ENCODE measurements at regions not wholly inside any gene's neighbourhood (a gene's known extent, or its start where the extent isn't known, plus 50 kb on each side); places are given as distances from the start of the nearest gene placed in this dataset.

DNA sequence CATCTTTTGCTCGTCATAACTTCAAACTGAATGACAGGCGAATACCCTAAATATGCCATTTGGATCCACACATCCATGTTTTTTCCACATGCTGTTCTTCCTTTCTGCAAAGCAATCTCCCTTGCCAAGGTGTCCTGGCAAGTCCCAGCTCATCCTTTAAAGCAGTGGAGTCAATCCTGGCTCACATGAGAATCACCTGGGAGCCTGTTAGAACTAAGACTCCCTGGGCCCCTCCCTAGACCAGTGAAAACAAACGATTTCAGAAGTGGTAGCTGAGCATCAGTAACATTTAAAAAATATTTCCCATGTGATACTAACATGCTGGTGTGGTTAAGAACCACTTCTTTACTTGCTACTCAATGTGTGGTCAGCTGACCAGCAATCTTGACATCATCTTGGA, 50.6 kb upstream of the PARD3B start:
- H3K27ac ChIP-seq (ENCODE audit: low read depth) = no peak overlapping the region
- TF ChIP-seq NANOG (IDR thresholded peaks at IDR 0.05; ENCODE audit: borderline replicate concordance) (no peak), REST (IDR thresholded peaks at IDR 0.05; ENCODE audit: unreplicated experiment) (no peak), CREB1 (CRISPR knock-in tag; IDR thresholded peaks at IDR 0.05; ENCODE audit: low read depth) (no peak), EZH2 (IDR thresholded peaks at IDR 0.05; ENCODE audit: low read depth, unreplicated experiment) (no peak), POLR2AphosphoS5 (IDR thresholded peaks at IDR 0.05; ENCODE audit: low read depth) (no peak), EZH2phosphoT487 (IDR thresholded peaks at IDR 0.05; ENCODE audit: unreplicated experiment) (no peak), STAT1 (IDR thresholded peaks at IDR 0.05; ENCODE audit: unreplicated experiment) (no peak), JUNB (IDR thresholded peaks at IDR 0.05; ENCODE audit: unreplicated experiment) (no peak), ZNF331 (CRISPR knock-in tag; IDR thresholded peaks at IDR 0.05; ENCODE audit: low read depth) (no peak)
- TF ChIP-seq, protein P1, sequence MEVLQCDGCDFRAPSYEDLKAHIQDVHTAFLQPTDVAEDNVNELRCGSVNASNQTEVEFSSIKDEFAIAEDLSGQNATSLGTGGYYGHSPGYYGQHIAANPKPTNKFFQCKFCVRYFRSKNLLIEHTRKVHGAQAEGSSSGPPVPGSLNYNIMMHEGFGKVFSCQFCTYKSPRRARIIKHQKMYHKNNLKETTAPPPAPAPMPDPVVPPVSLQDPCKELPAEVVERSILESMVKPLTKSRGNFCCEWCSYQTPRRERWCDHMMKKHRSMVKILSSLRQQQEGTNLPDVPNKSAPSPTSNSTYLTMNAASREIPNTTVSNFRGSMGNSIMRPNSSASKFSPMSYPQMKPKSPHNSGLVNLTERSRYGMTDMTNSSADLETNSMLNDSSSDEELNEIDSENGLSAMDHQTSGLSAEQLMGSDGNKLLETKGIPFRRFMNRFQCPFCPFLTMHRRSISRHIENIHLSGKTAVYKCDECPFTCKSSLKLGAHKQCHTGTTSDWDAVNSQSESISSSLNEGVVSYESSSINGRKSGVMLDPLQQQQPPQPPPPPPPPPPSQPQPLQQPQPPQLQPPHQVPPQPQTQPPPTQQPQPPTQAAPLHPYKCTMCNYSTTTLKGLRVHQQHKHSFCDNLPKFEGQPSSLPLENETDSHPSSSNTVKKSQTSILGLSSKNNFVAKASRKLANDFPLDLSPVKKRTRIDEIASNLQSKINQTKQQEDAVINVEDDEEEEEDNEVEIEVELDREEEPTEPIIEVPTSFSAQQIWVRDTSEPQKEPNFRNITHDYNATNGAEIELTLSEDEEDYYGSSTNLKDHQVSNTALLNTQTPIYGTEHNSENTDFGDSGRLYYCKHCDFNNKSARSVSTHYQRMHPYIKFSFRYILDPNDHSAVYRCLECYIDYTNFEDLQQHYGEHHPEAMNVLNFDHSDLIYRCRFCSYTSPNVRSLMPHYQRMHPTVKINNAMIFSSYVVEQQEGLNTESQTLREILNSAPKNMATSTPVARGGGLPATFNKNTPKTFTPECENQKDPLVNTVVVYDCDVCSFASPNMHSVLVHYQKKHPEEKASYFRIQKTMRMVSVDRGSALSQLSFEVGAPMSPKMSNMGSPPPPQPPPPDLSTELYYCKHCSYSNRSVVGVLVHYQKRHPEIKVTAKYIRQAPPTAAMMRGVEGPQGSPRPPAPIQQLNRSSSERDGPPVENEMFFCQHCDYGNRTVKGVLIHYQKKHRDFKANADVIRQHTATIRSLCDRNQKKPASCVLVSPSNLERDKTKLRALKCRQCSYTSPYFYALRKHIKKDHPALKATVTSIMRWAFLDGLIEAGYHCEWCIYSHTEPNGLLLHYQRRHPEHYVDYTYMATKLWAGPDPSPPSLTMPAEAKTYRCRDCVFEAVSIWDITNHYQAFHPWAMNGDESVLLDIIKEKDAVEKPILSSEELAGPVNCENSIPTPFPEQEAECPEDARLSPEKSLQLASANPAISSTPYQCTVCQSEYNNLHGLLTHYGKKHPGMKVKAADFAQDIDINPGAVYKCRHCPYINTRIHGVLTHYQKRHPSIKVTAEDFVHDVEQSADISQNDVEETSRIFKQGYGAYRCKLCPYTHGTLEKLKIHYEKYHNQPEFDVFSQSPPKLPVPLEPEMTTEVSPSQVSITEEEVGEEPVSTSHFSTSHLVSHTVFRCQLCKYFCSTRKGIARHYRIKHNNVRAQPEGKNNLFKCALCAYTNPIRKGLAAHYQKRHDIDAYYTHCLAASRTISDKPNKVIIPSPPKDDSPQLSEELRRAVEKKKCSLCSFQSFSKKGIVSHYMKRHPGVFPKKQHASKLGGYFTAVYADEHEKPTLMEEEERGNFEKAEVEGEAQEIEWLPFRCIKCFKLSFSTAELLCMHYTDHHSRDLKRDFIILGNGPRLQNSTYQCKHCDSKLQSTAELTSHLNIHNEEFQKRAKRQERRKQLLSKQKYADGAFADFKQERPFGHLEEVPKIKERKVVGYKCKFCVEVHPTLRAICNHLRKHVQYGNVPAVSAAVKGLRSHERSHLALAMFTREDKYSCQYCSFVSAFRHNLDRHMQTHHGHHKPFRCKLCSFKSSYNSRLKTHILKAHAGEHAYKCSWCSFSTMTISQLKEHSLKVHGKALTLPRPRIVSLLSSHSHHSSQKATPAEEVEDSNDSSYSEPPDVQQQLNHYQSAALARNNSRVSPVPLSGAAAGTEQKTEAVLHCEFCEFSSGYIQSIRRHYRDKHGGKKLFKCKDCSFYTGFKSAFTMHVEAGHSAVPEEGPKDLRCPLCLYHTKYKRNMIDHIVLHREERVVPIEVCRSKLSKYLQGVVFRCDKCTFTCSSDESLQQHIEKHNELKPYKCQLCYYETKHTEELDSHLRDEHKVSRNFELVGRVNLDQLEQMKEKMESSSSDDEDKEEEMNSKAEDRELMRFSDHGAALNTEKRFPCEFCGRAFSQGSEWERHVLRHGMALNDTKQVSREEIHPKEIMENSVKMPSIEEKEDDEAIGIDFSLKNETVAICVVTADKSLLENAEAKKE (CRISPR knock-in tag; IDR thresholded peaks at IDR 0.05) = no peak
- TF ChIP-seq, protein P2, sequence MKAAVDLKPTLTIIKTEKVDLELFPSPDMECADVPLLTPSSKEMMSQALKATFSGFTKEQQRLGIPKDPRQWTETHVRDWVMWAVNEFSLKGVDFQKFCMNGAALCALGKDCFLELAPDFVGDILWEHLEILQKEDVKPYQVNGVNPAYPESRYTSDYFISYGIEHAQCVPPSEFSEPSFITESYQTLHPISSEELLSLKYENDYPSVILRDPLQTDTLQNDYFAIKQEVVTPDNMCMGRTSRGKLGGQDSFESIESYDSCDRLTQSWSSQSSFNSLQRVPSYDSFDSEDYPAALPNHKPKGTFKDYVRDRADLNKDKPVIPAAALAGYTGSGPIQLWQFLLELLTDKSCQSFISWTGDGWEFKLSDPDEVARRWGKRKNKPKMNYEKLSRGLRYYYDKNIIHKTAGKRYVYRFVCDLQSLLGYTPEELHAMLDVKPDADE (IDR thresholded peaks at IDR 0.05) = no peak
- Mint-ChIP-seq H3K36me3 (ENCODE audit: low read depth) (no peaks in the 10 kb centered on the region), H3K27ac (no peak overlapping the region), H3K4me1 (peaks cover 4% of the 10 kb centered on the region; the same call in 2 of the 3 replicates), H3K27me3 (ENCODE audit: insufficient read depth, low read depth, poor library complexity) (no peaks in the 10 kb centered on the region), H3K9me3 (no peaks in the 10 kb centered on the region), H3K4me3 (no peak overlapping the region)
- no peaks in the 10 kb centered on the region for H3K36me3 ChIP-seq (ENCODE audit: insufficient read depth)
- H3K9me2 ChIP-seq (ENCODE audit: insufficient read depth) = no peaks in the 10 kb centered on the region
- ATAC-seq (no peak), DNase-seq (ENCODE audit: low spot score) (no peak)
- no peaks in the 10 kb centered on the region for H4K20me1 ChIP-seq (replicated peaks; ENCODE audit: insufficient read depth)
- no peaks in the 10 kb centered on the region for H3K4me1 ChIP-seq (ENCODE audit: insufficient read depth)
- no peak overlapping the region for H3K4me2 ChIP-seq
- H3F3A ChIP-seq (replicated peaks; ENCODE audit: low read depth) = no peaks in the 10 kb centered on the region
- H3K4me3 ChIP-seq = no peak overlapping the region
- H3K79me2 ChIP-seq (replicated peaks; ENCODE audit: insufficient read depth) = no peaks in the 10 kb centered on the region
- H2AFZ ChIP-seq = no peak overlapping the region
- H3K27me3 ChIP-seq (ENCODE audit: insufficient read depth) = no peaks in the 10 kb centered on the region

Measured in GM23338 (cell line).